ENCODE measurements at regions not wholly inside any gene's neighbourhood (a gene's known extent, or its start where the extent isn't known, plus 50 kb on each side); places are given as distances from the start of the nearest gene placed in this dataset.

GRCh38 chr6:104251651-104252050 is 608.1 kb downstream of the HACE1 start:
- Mint-ChIP-seq H3K9me3 (no peaks in the 10 kb centered on the region), H3K4me1 (ENCODE audit: low read depth) (no peaks in the 10 kb centered on the region), H3K27ac (no peak overlapping the region), H3K4me3 (no peak overlapping the region), H3K36me3 (ENCODE audit: low read depth) (no peaks in the 10 kb centered on the region), H3K27me3 (ENCODE audit: low read depth) (no peaks in the 10 kb centered on the region)
- no peak for DNase-seq
- intact Hi-C loops (cut with micrococcal nuclease): no loop called here
- CTCF ChIA-PET: no interaction called here

- Mint-ChIP-seq H3K27ac (no peak overlapping the region), H3K36me3 (ENCODE audit: low read depth) (no peaks in the 10 kb centered on the region), H3K27me3 (ENCODE audit: low read depth) (no peaks in the 10 kb centered on the region), H3K4me3 (no peak overlapping the region), H3K4me1 (ENCODE audit: low read depth) (no peaks in the 10 kb centered on the region), H3K9me3 (no peaks in the 10 kb centered on the region)
- intact Hi-C loops (cut with micrococcal nuclease): no loop called here
- no peak for DNase-seq
- CTCF ChIA-PET: no interaction called here
These were observed 618.9 kb downstream of the HACE1 start for GRCh38 chr6:104240865-104241264.

- Mint-ChIP-seq H3K4me1 (ENCODE audit: low read depth) (no peaks in the 10 kb centered on the region), H3K36me3 (ENCODE audit: low read depth) (no peaks in the 10 kb centered on the region), H3K27me3 (ENCODE audit: low read depth) (no peaks in the 10 kb centered on the region), H3K4me3 (no peak overlapping the region), H3K9me3 (no peaks in the 10 kb centered on the region), H3K27ac (no peak overlapping the region)
- DNase-seq: no peak
- CTCF ChIA-PET: no interaction called here
- intact Hi-C loops (cut with micrococcal nuclease): no loop called here
These were observed 619.7 kb downstream of the HACE1 start for GRCh38 chr6:104239971-104240370.

DNA sequence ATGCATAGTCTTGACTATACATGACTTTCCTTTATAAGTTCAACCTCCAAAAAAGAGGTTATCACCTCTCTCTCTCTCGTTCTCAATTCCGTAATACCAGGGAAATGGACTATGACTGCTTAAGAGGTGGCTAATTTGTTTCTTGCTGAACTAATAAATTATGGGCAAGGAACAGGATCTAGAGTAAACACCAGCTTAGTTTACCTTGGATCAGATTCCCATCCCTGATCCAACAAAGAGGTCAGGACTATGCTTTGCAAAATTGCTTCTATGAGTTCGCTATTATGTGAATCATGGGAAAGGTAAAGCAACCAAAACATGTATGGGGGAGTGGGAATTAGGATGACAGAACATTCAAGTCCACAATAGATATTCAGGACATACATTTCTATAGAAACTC is 630.7 kb downstream of the HACE1 start:
- no peak for DNase-seq
- intact Hi-C loops (cut with micrococcal nuclease): no loop called here
- H3K4me1 Mint-ChIP-seq (ENCODE audit: low read depth): no peaks in the 10 kb centered on the region
- no peaks in the 10 kb centered on the region for H3K27me3 Mint-ChIP-seq (ENCODE audit: low read depth)
- CTCF ChIA-PET: no interaction called here
- no peaks in the 10 kb centered on the region for H3K9me3 Mint-ChIP-seq
- no peak overlapping the region for H3K4me3 Mint-ChIP-seq
- H3K27ac Mint-ChIP-seq: no peak overlapping the region
- no peaks in the 10 kb centered on the region for H3K36me3 Mint-ChIP-seq (ENCODE audit: low read depth)

- DNase-seq: no peak
- CTCF ChIA-PET: interaction anchor here (1.5 kb wide), 1 partner anchor 17 kb away, joined by 8 read pairs; no protein-coding TSS in a partner anchor
- Mint-ChIP-seq H3K27ac (no peak overlapping the region), H3K4me3 (no peak overlapping the region), H3K36me3 (ENCODE audit: low read depth) (no peaks in the 10 kb centered on the region), H3K4me1 (ENCODE audit: low read depth) (no peaks in the 10 kb centered on the region), H3K27me3 (ENCODE audit: low read depth) (no peaks in the 10 kb centered on the region), H3K9me3 (no peaks in the 10 kb centered on the region)
- intact Hi-C loops (cut with micrococcal nuclease): no loop called here
These were observed 632.2 kb downstream of the HACE1 start for GRCh38 chr6:104227508-104227907.

DNA sequence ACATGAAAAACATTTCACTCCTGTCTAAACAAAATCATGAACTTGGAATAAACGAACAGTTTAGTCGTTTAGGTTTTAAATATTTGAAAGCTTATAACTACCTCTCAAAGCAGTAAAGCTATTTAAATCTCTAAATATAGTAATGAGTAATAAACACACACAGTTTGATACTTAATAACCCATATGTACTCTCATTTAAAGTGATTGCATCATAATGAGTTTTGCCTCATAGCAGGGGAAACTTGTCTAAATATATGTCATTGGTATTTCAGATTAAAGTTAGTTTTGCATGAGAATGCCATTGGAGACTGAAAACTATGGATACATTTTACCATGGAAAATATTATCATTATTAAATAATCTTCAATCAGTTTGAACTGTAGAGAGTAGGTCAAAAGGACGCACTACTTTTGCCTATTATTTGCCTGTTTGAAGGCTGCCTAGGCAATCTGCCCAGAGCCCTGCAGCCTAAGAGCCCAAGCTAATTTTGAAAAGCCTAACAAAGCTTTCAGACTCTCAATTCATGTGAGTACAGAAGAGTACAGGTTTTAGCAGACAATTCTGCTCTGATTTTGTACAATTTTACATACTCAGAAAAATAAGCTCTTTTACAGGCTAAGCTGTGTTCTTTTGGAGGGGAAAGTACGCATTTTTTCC is 632.8 kb downstream of the HACE1 start:
- no peaks in the 10 kb centered on the region for H3K4me1 Mint-ChIP-seq (ENCODE audit: low read depth)
- H3K27me3 Mint-ChIP-seq (ENCODE audit: low read depth): no peaks in the 10 kb centered on the region
- no peaks in the 10 kb centered on the region for H3K36me3 Mint-ChIP-seq (ENCODE audit: low read depth)
- no peaks in the 10 kb centered on the region for H3K9me3 Mint-ChIP-seq
- CTCF ChIA-PET: interaction anchor here (1.5 kb wide), 1 partner anchor 18 kb away, joined by 8 read pairs; no protein-coding TSS in a partner anchor
- no peak for DNase-seq
- no peak overlapping the region for H3K4me3 Mint-ChIP-seq
- intact Hi-C loops (cut with micrococcal nuclease): no loop called here
- H3K27ac Mint-ChIP-seq: no peak overlapping the region

GRCh38 chr6:104218116-104218515 is 641.6 kb downstream of the HACE1 start:
- Mint-ChIP-seq H3K36me3 (ENCODE audit: low read depth) (no peaks in the 10 kb centered on the region), H3K9me3 (no peaks in the 10 kb centered on the region), H3K4me3 (no peak overlapping the region), H3K4me1 (ENCODE audit: low read depth) (no peaks in the 10 kb centered on the region), H3K27ac (no peak overlapping the region), H3K27me3 (ENCODE audit: low read depth) (no peaks in the 10 kb centered on the region)
- DNase-seq: no peak
- intact Hi-C loops (cut with micrococcal nuclease): no loop called here
- CTCF ChIA-PET: no interaction called here

DNA sequence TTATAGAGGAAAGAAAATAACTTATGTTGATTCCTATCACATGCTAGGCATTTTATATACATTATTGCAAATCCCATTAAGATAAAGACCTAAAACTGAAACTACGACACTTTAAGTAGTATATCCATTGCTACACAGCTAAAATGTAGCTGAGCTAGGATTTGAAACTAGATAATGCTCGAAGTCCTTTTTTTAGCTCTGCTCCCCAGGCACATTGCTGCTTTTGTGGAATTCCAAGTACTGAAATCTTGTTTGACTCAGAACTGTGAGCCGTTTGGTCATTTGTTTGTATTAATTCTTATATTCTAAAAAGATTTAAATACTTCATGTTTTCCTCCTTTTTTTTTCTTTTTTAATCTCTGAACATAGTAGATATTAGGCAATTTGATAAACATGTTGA is 644.8 kb downstream of the HACE1 start:
- H3K4me3 Mint-ChIP-seq: no peak overlapping the region
- CTCF ChIA-PET: no interaction called here
- intact Hi-C loops (cut with micrococcal nuclease): no loop called here

DNA sequence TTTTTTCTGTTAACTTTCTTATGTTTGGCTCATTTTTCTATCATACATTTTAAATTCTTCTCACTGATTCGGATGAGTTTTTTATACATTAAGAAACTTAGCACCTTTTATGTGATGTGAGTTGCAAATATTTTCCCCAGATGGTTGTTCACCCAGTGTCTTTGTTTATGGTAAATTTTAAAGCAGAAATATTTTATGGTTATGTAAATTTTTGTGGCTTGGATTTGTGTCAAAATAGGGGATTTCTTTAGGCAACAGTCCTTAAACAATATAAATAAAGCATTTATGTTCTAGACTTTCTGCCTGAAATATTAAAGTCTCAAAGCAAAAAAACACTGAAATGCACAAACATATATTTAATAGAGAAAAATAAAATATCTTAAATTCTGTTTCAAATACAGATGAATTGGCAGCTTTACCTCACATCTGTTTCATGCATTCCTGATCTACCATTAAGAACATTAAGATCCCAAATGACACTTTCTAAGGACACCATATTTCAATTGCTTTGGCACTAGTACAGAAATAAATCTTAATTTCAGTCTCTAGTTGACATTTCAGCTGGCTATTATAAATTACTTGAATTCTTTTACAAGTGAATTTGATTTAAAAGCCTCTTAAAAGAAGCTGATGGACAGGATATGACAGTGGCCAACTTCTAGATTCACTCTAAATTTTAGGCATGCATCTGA is 646.6 kb downstream of the HACE1 start:
- Mint-ChIP-seq H3K27me3 (ENCODE audit: low read depth) (no peaks in the 10 kb centered on the region), H3K9me3 (no peaks in the 10 kb centered on the region), H3K4me3 (no peak overlapping the region), H3K4me1 (ENCODE audit: low read depth) (no peaks in the 10 kb centered on the region), H3K36me3 (ENCODE audit: low read depth) (no peaks in the 10 kb centered on the region), H3K27ac (no peak overlapping the region)
- CTCF ChIA-PET: no interaction called here
- intact Hi-C loops (cut with micrococcal nuclease): no loop called here
- no peak for DNase-seq

More for the DNA sequence above, 644.8 kb downstream of the HACE1 start:
- no peak overlapping the region for H3K27ac Mint-ChIP-seq
- H3K4me1 Mint-ChIP-seq (ENCODE audit: low read depth): no peaks in the 10 kb centered on the region
- no peaks in the 10 kb centered on the region for H3K36me3 Mint-ChIP-seq (ENCODE audit: low read depth)
- H3K9me3 Mint-ChIP-seq: no peaks in the 10 kb centered on the region
- no peak for DNase-seq
- H3K27me3 Mint-ChIP-seq (ENCODE audit: low read depth): no peaks in the 10 kb centered on the region

GRCh38 chr6:104207635-104208034 is 652.1 kb downstream of the HACE1 start:
- CTCF ChIA-PET: no interaction called here
- Mint-ChIP-seq H3K36me3 (ENCODE audit: low read depth) (no peaks in the 10 kb centered on the region), H3K4me1 (ENCODE audit: low read depth) (no peaks in the 10 kb centered on the region), H3K9me3 (no peaks in the 10 kb centered on the region), H3K4me3 (no peak overlapping the region), H3K27me3 (ENCODE audit: low read depth) (no peaks in the 10 kb centered on the region), H3K27ac (no peak overlapping the region)
- no peak for DNase-seq
- intact Hi-C loops (cut with micrococcal nuclease): no loop called here

DNA sequence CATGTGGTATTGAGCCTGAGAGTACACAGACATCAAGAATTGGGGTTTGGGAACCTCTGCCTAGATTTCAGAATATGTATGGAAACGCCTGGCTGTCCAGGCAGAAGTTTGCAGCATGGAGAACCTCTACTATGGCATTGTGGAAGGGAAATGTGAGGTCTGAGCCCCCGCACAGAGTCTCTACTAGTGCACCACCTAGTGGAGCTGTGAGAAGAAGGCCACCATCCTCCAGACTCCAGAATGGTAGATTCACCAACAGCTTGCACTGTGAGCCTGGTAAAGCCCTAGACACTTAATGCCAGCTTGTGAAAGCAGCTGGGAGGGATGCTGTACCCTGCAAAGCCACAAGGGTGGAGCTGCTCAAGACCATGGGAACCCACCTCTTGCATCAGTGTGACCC is 658.2 kb downstream of the HACE1 start:
- Mint-ChIP-seq H3K27ac (no peak overlapping the region), H3K27me3 (ENCODE audit: low read depth) (no peaks in the 10 kb centered on the region), H3K4me3 (no peak overlapping the region), H3K9me3 (peaks cover 20% of the 10 kb centered on the region), H3K36me3 (ENCODE audit: low read depth) (no peaks in the 10 kb centered on the region), H3K4me1 (ENCODE audit: low read depth) (no peaks in the 10 kb centered on the region)
- intact Hi-C loops (cut with micrococcal nuclease): no loop called here
- CTCF ChIA-PET: no interaction called here
- no peak for DNase-seq

- intact Hi-C loops (cut with micrococcal nuclease): no loop called here
- Mint-ChIP-seq H3K9me3 (peaks cover 12% of the 10 kb centered on the region), H3K27ac (no peak overlapping the region), H3K36me3 (ENCODE audit: low read depth) (no peaks in the 10 kb centered on the region), H3K27me3 (ENCODE audit: low read depth) (no peaks in the 10 kb centered on the region), H3K4me1 (ENCODE audit: low read depth) (no peaks in the 10 kb centered on the region), H3K4me3 (no peak overlapping the region)
- CTCF ChIA-PET: no interaction called here
- DNase-seq: no peak
These were observed 672.1 kb downstream of the HACE1 start for GRCh38 chr6:104187616-104188015.

DNA sequence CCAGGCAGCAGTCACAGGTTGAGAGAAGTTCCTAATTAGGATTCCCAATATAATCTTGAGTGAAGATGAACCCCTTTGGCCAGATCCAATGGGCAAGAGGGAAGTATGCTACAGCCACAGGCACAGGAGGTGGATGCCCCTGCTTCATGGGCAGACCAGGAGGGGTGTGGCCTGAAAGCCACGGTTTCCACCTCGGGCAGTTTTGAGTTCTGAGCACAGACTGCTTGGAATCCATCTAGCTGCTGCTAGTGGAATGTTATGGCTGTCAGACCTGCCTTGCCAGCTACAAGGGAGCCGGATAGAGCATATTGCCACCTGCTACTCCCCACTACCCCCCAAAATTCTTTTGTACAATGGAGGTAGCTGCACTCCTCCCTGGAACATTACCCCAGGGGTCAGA is 672.9 kb downstream of the HACE1 start:
- Mint-ChIP-seq H3K9me3 (peaks cover 5% of the 10 kb centered on the region), H3K4me3 (no peak overlapping the region), H3K27ac (no peak overlapping the region), H3K27me3 (ENCODE audit: low read depth) (no peaks in the 10 kb centered on the region), H3K36me3 (ENCODE audit: low read depth) (no peaks in the 10 kb centered on the region), H3K4me1 (ENCODE audit: low read depth) (no peaks in the 10 kb centered on the region)
- intact Hi-C loops (cut with micrococcal nuclease): no loop called here
- CTCF ChIA-PET: no interaction called here
- DNase-seq: no peak
